HG03439 (cell line): ENCODE measurements at regions not wholly inside any gene's neighbourhood (a gene's known extent, or its start where the extent isn't known, plus 50 kb on each side); places are given as distances from the start of the nearest gene placed in this dataset.

ENCODE experiments used
- ATAC-seq: cut with Tn5 transposase; IDR thresholded peaks from one replicate; pipeline ENCODE4 v1.9.1; 2021; ENCODE audit warnings: mild to moderate bottlenecking, moderate library complexity; ENCODE audit not compliant: unreplicated experiment

GRCh38 chr16:87250431-87250960 lies 66.7 kb downstream of the C16orf95 start:
- ATAC-seq: no peak

- no peak for ATAC-seq
These were observed 64.8 kb downstream of the C16orf95 start for GRCh38 chr16:87252269-87252970.
